Epithelial cell of esophagus (primary cell): ENCODE measurements at regions not wholly inside any gene's neighbourhood (a gene's known extent, or its start where the extent isn't known, plus 50 kb on each side); places are given as distances from the start of the nearest gene placed in this dataset.

Experiments
- DNase-seq: peaks from one replicate; pipeline ENCODE4 v3.0.0; 2010; ENCODE audit warnings: low read depth
- H3K4me3 ChIP-seq: 2 replicates; pipeline ENCODE4 v1.5.1; 2011; ENCODE audit warnings: mild to moderate bottlenecking, low read length, control low read depth
- TF ChIP-seq, protein P1 (sequence below): IDR thresholded peaks from 2 replicates; pipeline ENCODE4 v1.5.1; 2011; ENCODE audit warnings: low read depth, mild to moderate bottlenecking, low read length, control low read depth, inconsistent platforms; ENCODE audit not compliant: insufficient read depth; ENCODE audit errors: missing control alignments

DNA sequence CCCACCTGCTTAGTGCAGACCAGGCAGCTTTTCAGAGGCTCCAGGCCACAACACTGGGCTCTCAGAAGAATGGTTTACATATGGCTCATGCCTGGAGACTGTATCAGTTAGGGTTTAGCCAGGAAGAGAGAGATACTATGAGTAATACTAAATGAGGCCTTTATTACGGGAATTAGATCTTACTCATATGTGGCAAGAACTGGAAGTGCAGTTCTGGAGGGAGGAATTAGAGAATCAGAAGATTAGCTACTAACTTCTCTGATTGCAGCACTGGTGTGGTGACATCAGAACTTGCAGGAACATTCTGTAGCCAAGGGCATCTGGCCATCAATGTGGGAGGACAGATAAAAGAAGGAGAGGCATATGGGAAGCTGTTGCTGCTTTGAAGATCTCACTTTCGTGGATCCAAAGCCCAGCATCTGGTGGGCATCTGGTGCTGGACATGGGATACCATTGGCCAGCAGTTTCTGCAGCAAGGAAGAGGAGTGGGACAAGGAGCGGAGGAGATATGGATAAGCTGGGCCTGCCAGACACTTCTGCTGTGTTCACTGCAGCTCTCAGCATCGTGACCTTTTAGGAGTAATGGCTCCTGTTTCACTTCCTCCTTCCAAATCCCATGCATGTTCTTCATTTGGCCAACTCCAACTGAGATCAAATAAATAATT is 248.5 kb downstream of the BTBD3 start:
- TF ChIP-seq, protein P1, sequence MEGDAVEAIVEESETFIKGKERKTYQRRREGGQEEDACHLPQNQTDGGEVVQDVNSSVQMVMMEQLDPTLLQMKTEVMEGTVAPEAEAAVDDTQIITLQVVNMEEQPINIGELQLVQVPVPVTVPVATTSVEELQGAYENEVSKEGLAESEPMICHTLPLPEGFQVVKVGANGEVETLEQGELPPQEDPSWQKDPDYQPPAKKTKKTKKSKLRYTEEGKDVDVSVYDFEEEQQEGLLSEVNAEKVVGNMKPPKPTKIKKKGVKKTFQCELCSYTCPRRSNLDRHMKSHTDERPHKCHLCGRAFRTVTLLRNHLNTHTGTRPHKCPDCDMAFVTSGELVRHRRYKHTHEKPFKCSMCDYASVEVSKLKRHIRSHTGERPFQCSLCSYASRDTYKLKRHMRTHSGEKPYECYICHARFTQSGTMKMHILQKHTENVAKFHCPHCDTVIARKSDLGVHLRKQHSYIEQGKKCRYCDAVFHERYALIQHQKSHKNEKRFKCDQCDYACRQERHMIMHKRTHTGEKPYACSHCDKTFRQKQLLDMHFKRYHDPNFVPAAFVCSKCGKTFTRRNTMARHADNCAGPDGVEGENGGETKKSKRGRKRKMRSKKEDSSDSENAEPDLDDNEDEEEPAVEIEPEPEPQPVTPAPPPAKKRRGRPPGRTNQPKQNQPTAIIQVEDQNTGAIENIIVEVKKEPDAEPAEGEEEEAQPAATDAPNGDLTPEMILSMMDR = peak; percentile 3
- DNase-seq = peak; percentile 82
- H3K4me3 ChIP-seq = no peak overlapping the region

DNA sequence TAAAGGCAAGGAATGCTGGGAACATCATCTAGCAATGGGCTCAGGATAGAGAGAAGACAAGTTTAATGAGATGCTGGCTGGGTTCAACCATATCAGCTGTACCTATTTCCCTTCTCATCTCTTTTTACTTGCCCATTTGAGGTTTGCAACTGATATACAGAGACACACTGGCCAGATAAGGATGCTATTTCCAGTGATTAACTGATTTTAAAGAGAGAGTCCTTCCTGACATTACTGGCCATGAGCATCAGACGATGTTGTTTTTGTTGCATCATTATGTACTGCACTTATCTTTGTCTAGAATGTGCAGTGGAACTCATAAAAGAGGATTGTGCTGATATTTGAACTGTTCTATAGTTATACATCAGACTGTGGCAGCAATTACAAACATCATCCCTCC is 252.7 kb downstream of the BTBD3 start:
- H3K4me3 ChIP-seq = no peak overlapping the region
- no peak for DNase-seq
- TF ChIP-seq, protein P1 = no peak

DNA sequence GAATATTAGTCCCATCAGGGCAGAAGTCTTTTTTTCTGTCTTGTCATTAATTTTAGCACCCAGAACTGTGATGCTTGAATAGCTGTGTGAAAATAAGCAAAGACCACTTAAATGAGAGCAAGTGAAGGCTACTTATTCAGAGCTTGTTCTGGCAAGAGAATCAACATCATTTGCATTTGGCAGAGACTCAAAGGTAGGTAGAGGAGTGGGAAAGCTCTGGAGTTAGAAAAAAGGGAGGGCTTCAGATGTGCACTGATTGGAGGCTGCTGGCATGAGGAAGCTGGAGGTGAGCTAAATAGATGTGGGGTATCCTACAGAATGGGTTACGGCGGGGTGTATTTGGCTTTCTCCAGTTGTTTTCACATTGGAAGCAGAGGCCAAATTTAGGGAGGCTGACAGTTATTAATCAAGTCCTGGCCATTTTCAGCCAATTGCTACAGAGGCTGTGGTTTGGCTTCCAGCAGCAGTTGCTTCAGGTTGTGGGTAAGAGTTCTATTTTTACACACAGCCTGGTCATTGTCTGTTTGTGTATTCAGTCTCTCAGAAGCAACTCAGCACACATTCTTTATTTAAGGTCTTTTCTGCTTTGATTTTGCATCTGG is 254.3 kb downstream of the BTBD3 start:
- TF ChIP-seq, protein P1 = no peak
- H3K4me3 ChIP-seq = no peak overlapping the region
- no peak for DNase-seq

DNA sequence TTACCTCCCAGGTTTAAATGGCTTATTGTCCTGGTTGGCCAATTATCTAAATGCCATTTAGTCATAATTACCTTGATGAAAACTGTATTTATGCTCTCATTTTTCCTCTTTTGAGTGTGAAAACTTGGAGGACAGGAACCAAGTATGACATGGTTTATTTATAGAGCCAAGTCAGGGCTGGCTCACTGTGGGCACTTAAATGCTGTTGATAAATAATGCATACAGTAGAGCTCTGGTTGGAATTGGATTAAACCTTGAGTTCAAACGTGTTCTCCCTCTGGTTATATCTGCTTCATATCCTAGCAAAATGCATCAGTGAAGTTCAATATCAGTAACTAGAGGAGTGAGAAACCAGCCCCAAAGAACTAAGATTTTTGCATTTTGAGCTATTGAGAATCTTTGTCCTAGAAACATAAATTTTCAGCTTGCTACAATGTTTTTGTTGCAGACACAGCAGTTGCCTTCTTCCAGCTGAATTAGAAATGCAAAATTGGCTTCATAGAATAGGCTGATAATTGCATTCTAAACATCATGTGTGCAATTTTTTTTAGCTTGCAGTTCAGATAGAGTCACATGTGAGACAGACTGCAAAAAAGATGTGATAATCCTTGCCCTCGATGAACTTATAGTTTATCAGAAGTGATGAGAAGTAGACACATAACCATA is 255.8 kb downstream of the BTBD3 start:
- no peak for DNase-seq
- TF ChIP-seq, protein P1 = no peak

DNA sequence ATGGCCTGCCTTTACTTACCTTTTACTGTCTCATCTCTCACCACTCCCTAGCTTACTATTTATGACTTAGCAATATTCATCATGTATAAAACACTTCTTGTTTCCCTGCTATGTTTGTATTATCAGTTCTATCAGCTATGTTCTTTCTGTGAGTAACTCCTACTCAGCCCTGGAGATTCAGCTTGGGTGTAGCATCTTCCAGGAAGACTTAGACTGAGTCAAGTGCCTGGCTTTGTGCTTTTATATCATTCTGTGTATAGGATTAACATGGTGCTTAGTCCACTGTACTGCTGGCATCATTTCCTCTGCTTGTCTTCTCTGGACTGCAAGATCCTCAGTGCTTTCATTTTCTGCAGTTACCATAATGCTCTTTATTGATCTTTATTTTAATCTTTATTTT is 257.8 kb downstream of the BTBD3 start:
- TF ChIP-seq, protein P1 = no peak
- DNase-seq = no peak
- H3K4me3 ChIP-seq = no peak overlapping the region

More for the DNA sequence above, 255.8 kb downstream of the BTBD3 start:
- no peak overlapping the region for H3K4me3 ChIP-seq

DNA sequence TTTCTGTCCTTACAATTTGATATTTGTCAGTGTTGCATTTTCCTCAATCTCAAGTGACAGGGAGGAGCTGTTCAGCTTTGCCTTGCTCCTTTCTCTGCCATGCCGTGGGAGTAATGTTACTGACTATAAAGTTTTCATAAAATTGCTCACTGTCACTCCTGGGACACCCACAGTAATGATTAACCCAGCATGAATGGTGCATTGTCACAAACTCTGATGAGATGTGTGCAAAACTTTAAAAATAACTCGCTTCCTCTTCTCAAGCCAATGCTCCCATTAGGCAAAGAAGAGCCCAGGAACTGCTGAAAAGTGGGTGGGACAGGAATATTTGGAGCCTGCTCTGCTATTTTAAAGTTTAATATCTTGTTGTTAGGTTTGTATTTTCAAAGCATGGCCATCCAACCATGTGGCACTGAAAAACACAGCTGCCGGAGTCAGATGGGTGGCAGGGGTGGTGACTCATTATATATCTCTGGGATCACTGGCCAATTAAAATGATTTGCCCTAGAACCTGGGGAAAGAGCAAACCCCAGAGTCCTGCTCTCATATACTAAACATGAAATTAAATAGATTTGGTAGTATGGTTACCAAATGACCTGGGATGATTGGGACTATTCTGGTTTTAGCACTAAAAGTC is 260.1 kb downstream of the BTBD3 start:
- TF ChIP-seq, protein P1 = no peak
- no peak for DNase-seq
- no peak overlapping the region for H3K4me3 ChIP-seq
